ENCODE measurements at regions not wholly inside any gene's neighbourhood (a gene's known extent, or its start where the extent isn't known, plus 50 kb on each side); places are given as distances from the start of the nearest gene placed in this dataset.

GRCh38 chr13:99436686-99437416 lies 64.4 kb upstream of the TM9SF2 start:
- H3K9me3 Mint-ChIP-seq = no peaks in the 10 kb centered on the region
- H3K4me3 ChIP-seq (ENCODE audit: low read length) = peak overlapping the region; percentile 40
- no peak overlapping the region for H3K27ac ChIP-seq (ENCODE audit: low read depth, low read length)
- no peaks in the 10 kb centered on the region for H3K36me3 ChIP-seq (ENCODE audit: insufficient read depth, low read length)
- peaks cover 55 to 62% (median 59%) of the 10 kb centered on the region in 3 donors for H3K4me1 Mint-ChIP-seq
- peak; percentile 91 to 96 (median 93) for DNase-seq
- H3K27me3 Mint-ChIP-seq = no peaks in the 10 kb centered on the region
- no peaks in the 10 kb centered on the region for H3K9me3 ChIP-seq (ENCODE audit: low read length)
- H3K36me3 Mint-ChIP-seq = no peaks in the 10 kb centered on the region
- H3K4me3 Mint-ChIP-seq = peak overlapping the region; percentile 29 to 76 (median 66)
- H3K4me1 ChIP-seq (ENCODE audit: insufficient read depth, low read length) = peaks cover 53% of the 10 kb centered on the region
- H3K27ac Mint-ChIP-seq = peak overlapping the region; percentile 48 to 96 (median 86)
- ChIA-PET CTCF (interaction anchor here (0.6 to 4.9 kb wide), 69 partner anchors 8 to 265 kb away, joined by 3 to 260 read pairs (median 4); partner anchors contain the start of genes CLYBL, GPR18, TM9SF2 and UBAC2), POLR2A (interaction anchor here (0.8 to 2.4 kb wide), 7 partner anchors 48 to 404 kb away, joined by 3 to 12 read pairs (median 3); partner anchors contain the start of gene UBAC2)
- no peaks in the 10 kb centered on the region for H3K27me3 ChIP-seq (ENCODE audit: insufficient read depth, low read length, poor library complexity, severe bottlenecking)

GRCh38 chr13:99439048-99439447 lies 62.2 kb upstream of the TM9SF2 start:
- no peaks in the 10 kb centered on the region for H3K36me3 Mint-ChIP-seq
- Histone ChIP-seq H3K4me1 (ENCODE audit: insufficient read depth, low read length) (peaks cover 31% of the 10 kb centered on the region), H3K27me3 (ENCODE audit: insufficient read depth, low read length, poor library complexity, severe bottlenecking) (no peaks in the 10 kb centered on the region), H3K4me3 (ENCODE audit: low read length) (no peak overlapping the region), H3K36me3 (ENCODE audit: insufficient read depth, low read length) (no peaks in the 10 kb centered on the region), H3K9me3 (ENCODE audit: low read length) (no peaks in the 10 kb centered on the region), H3K27ac (ENCODE audit: low read depth, low read length) (no peak overlapping the region)
- no peaks in the 10 kb centered on the region for H3K27me3 Mint-ChIP-seq
- ChIA-PET CTCF (interaction anchor here (0.9 to 6.2 kb wide), 5 partner anchors 10 to 169 kb away, joined by 4 to 41 read pairs (median 9); no protein-coding TSS in a partner anchor), POLR2A (interaction anchor here (1.0 kb wide), 1 partner anchor 219 kb away, joined by 3 read pairs; no protein-coding TSS in a partner anchor)
- H3K9me3 Mint-ChIP-seq = no peaks in the 10 kb centered on the region
- peak overlapping the region in 4 of 8 donors; percentile 2 to 78 (median 48) for H3K27ac Mint-ChIP-seq
- H3K4me1 Mint-ChIP-seq = peaks cover 33 to 40% (median 37%) of the 10 kb centered on the region in 3 donors
- DNase-seq = no peak
- peak overlapping the region in 1 of 7 donors; percentile 66 for H3K4me3 Mint-ChIP-seq

GRCh38 chr13:99439850-99440604 lies 61.2 kb upstream of the TM9SF2 start:
- Histone ChIP-seq H3K27ac (ENCODE audit: low read depth, low read length) (no peak overlapping the region), H3K9me3 (ENCODE audit: low read length) (no peaks in the 10 kb centered on the region), H3K27me3 (ENCODE audit: insufficient read depth, low read length, poor library complexity, severe bottlenecking) (no peaks in the 10 kb centered on the region), H3K4me3 (ENCODE audit: low read length) (no peak overlapping the region), H3K36me3 (ENCODE audit: insufficient read depth, low read length) (no peaks in the 10 kb centered on the region), H3K4me1 (ENCODE audit: insufficient read depth, low read length) (peaks cover 22% of the 10 kb centered on the region)
- no peaks in the 10 kb centered on the region for H3K27me3 Mint-ChIP-seq
- ChIA-PET CTCF (interaction anchor here (0.9 to 6.2 kb wide), 10 partner anchors 9 to 263 kb away, joined by 3 to 41 read pairs (median 4); no protein-coding TSS in a partner anchor), POLR2A (interaction anchor here (0.8 to 1.0 kb wide), 2 partner anchors 218 to 235 kb away, joined by 3 to 8 read pairs; no protein-coding TSS in a partner anchor)
- no peaks in the 10 kb centered on the region for H3K9me3 Mint-ChIP-seq
- no peak for DNase-seq
- no peaks in the 10 kb centered on the region for H3K36me3 Mint-ChIP-seq
- H3K27ac Mint-ChIP-seq = no peak overlapping the region
- H3K4me3 Mint-ChIP-seq = no peak overlapping the region
- H3K4me1 Mint-ChIP-seq = peaks cover 26 to 30% (median 27%) of the 10 kb centered on the region in 3 donors

GRCh38 chr13:99442273-99442895 lies 58.9 kb upstream of the TM9SF2 start:
- H3K36me3 Mint-ChIP-seq = no peaks in the 10 kb centered on the region
- Histone ChIP-seq H3K4me1 (ENCODE audit: insufficient read depth, low read length) (no peaks in the 10 kb centered on the region), H3K36me3 (ENCODE audit: insufficient read depth, low read length) (no peaks in the 10 kb centered on the region), H3K27me3 (ENCODE audit: insufficient read depth, low read length, poor library complexity, severe bottlenecking) (no peaks in the 10 kb centered on the region), H3K9me3 (ENCODE audit: low read length) (no peaks in the 10 kb centered on the region), H3K27ac (ENCODE audit: low read depth, low read length) (no peak overlapping the region), H3K4me3 (ENCODE audit: low read length) (no peak overlapping the region)
- ChIA-PET POLR2A (interaction anchor here (1.0 kb wide), 1 partner anchor 54 kb away, joined by 3 read pairs; no protein-coding TSS in a partner anchor), CTCF (interaction anchor here (0.7 to 6.2 kb wide), 14 partner anchors 25 to 1073 kb away, joined by 3 to 41 read pairs (median 4); partner anchors contain the start of gene TM9SF2)
- H3K27me3 Mint-ChIP-seq = no peaks in the 10 kb centered on the region
- peak in 4 of 5 donors; percentile 47 to 75 (median 58) for DNase-seq
- H3K4me1 Mint-ChIP-seq = peaks cover 6% of the 10 kb centered on the region in 3 donors
- no peaks in the 10 kb centered on the region for H3K9me3 Mint-ChIP-seq
- H3K27ac Mint-ChIP-seq = no peak overlapping the region
- no peak overlapping the region for H3K4me3 Mint-ChIP-seq

- POLR2A ChIA-PET = no interaction called here
- H3K27ac Mint-ChIP-seq = no peak overlapping the region
These were observed 55.0 kb upstream of the TM9SF2 start for GRCh38 chr13:99446242-99446641.

GRCh38 chr13:99448546-99448945 lies 52.7 kb upstream of the TM9SF2 start:
- H3K27ac Mint-ChIP-seq = no peak overlapping the region
- H3K27me3 Mint-ChIP-seq = peaks cover 8 to 33% of the 10 kb centered on the region in 2 donors
- H3K9me3 Mint-ChIP-seq = no peaks in the 10 kb centered on the region
- Histone ChIP-seq H3K4me3 (ENCODE audit: low read length) (no peak overlapping the region), H3K36me3 (ENCODE audit: insufficient read depth, low read length) (no peaks in the 10 kb centered on the region), H3K27me3 (ENCODE audit: insufficient read depth, low read length, poor library complexity, severe bottlenecking) (no peaks in the 10 kb centered on the region), H3K4me1 (ENCODE audit: insufficient read depth, low read length) (no peaks in the 10 kb centered on the region), H3K9me3 (ENCODE audit: low read length) (no peaks in the 10 kb centered on the region), H3K27ac (ENCODE audit: low read depth, low read length) (no peak overlapping the region)
- no peak for DNase-seq
- peaks cover 0 to 4% (median 0%) of the 10 kb centered on the region in 3 donors for H3K36me3 Mint-ChIP-seq
- ChIA-PET POLR2A (no interaction called here), CTCF (interaction anchor here (1.0 to 2.7 kb wide), 4 partner anchors 9 to 54 kb away, joined by 3 to 7 read pairs (median 4); no protein-coding TSS in a partner anchor)
- no peak overlapping the region for H3K4me3 Mint-ChIP-seq
- no peaks in the 10 kb centered on the region for H3K4me1 Mint-ChIP-seq

More at GRCh38 chr13:99446242-99446641, 55.0 kb upstream of the TM9SF2 start:
- Mint-ChIP-seq H3K27me3 (peaks cover 0 to 13% of the 10 kb centered on the region in 2 donors), H3K36me3 (no peaks in the 10 kb centered on the region), H3K4me1 (no peaks in the 10 kb centered on the region), H3K4me3 (no peak overlapping the region), H3K9me3 (no peaks in the 10 kb centered on the region)
- Histone ChIP-seq H3K4me3 (ENCODE audit: low read length) (no peak overlapping the region), H3K27me3 (ENCODE audit: insufficient read depth, low read length, poor library complexity, severe bottlenecking) (no peaks in the 10 kb centered on the region), H3K36me3 (ENCODE audit: insufficient read depth, low read length) (no peaks in the 10 kb centered on the region), H3K9me3 (ENCODE audit: low read length) (no peaks in the 10 kb centered on the region), H3K4me1 (ENCODE audit: insufficient read depth, low read length) (no peaks in the 10 kb centered on the region), H3K27ac (ENCODE audit: low read depth, low read length) (no peak overlapping the region)
- DNase-seq = no peak
- CTCF ChIA-PET = no interaction called here

- Histone ChIP-seq H3K27ac (ENCODE audit: low read depth, low read length) (no peak overlapping the region), H3K4me1 (ENCODE audit: insufficient read depth, low read length) (no peaks in the 10 kb centered on the region), H3K4me3 (ENCODE audit: low read length) (no peak overlapping the region), H3K9me3 (ENCODE audit: low read length) (no peaks in the 10 kb centered on the region), H3K27me3 (ENCODE audit: insufficient read depth, low read length, poor library complexity, severe bottlenecking) (no peaks in the 10 kb centered on the region), H3K36me3 (ENCODE audit: insufficient read depth, low read length) (no peaks in the 10 kb centered on the region)
- H3K4me1 Mint-ChIP-seq = no peaks in the 10 kb centered on the region
- peaks cover 14 to 42% of the 10 kb centered on the region in 2 donors for H3K27me3 Mint-ChIP-seq
- no peak for DNase-seq
- peaks cover 0 to 12% (median 3%) of the 10 kb centered on the region in 3 donors for H3K36me3 Mint-ChIP-seq
- peaks cover 0 to 10% (median 8%) of the 10 kb centered on the region in 5 donors for H3K9me3 Mint-ChIP-seq
- no peak overlapping the region for H3K4me3 Mint-ChIP-seq
- POLR2A ChIA-PET = no interaction called here
- H3K27ac Mint-ChIP-seq = no peak overlapping the region
- CTCF ChIA-PET = no interaction called here
These were observed 50.9 kb upstream of the TM9SF2 start for GRCh38 chr13:99450416-99450815.
